Muscle of back (tissue), 3 donors: ENCODE measurements at regions not wholly inside any gene's neighbourhood (a gene's known extent, or its start where the extent isn't known, plus 50 kb on each side); places are given as distances from the start of the nearest gene placed in this dataset.
"Not testable (repeated sequence)": the region's sequence is repeated elsewhere in the genome, so short reads cannot be mapped to it uniquely, and the experiment has no call there.

Source experiments
- DNase-seq, 3 donors: peaks; one replicate each; pipeline versions ENCODE4 v3.0.0 to v3.0.0-alpha.2; 2013

DNA sequence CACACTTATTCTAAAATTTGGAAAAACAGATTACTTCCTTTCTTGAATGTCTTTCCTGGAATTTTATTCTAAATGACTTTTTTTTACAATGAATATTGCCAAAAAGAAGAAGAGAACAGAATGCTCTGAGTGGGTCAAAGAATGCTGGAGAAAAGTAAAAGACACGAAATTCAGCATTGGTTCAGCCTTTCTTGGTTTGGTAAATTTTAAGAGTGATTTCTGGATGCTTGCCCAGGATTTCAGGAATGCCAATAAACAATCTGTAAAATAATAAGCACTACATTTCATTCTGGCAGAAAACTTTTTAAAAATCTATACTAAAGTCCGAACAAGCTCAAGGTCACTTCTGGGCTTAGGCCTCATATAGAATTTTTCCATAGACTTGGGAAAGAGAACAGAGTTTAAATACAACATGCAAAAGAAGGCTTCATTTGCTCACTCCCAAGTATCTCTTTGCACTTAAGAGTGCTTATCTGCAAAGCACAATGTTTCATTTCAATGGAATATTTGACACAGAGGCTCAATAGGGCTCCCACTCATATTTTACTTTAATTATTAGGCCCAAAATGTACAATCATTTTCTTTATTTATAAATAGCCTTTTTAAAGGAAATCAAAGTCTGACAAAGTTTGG lies 359.5 kb upstream of the ANKRD30A start:
- DNase-seq: peak in 2 of 3 donors; percentile 9 to 51

GRCh38 chr10:36764823-36765222 lies 360.6 kb upstream of the ANKRD30A start:
- no peak for DNase-seq

DNA sequence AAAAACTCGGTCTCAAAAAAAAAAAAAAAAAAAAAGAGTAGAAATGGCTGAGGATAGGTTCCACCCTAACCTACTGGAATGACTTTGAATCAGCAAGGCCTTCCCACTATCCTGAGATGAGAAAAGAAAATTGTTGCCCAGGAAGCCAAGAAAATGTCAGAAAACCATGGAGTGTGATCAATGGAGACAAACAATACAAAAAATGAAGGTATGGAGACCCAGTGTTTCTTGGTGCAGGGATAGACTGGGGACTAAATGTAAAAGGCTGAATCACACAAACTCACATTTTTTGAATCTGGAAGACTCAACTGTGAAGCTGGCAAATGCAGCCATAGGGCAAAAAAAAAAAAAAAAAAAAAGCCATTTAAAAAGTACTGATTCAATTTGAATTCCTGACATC lies 364.3 kb upstream of the ANKRD30A start:
- no peak for DNase-seq

DNA sequence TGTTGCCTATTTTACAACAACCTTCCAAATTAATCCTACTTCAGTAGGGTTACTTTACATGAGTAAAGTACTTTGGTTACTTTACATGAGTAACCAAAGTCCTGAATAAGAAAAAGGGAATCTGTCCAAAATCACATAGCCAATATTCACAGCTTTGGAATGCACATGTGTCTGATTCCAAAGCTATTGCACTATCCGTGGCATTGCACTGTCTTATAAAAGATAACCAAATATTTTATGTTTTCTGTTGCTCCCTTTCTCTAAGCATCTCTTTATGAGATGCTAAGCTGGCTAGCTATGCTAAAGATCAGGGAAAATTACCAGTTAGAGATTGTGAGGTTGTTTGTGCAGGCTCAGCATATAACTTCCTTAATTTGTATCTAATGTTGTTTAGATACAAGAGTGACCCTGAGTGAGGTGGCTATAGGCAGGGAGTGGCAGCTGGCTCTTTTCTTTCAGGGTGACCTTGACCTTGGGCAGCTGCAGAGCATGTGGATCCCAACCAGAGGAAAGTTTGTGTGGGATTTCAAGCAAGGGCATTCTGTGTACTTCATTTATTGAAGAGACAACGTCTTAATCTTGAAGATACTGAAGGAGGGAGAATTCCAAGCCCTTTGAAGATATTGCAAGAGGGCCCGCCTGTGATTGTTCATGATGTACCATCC lies 366.1 kb upstream of the ANKRD30A start:
- peak in 2 of 3 donors; percentile 49 to 75 for DNase-seq

- no peak for DNase-seq
Measured at GRCh38 chr10:36748128-36748871, 377.1 kb upstream of the ANKRD30A start.

- DNase-seq: no peak
Measured at GRCh38 chr10:36739884-36740445, 385.4 kb upstream of the ANKRD30A start.

DNA sequence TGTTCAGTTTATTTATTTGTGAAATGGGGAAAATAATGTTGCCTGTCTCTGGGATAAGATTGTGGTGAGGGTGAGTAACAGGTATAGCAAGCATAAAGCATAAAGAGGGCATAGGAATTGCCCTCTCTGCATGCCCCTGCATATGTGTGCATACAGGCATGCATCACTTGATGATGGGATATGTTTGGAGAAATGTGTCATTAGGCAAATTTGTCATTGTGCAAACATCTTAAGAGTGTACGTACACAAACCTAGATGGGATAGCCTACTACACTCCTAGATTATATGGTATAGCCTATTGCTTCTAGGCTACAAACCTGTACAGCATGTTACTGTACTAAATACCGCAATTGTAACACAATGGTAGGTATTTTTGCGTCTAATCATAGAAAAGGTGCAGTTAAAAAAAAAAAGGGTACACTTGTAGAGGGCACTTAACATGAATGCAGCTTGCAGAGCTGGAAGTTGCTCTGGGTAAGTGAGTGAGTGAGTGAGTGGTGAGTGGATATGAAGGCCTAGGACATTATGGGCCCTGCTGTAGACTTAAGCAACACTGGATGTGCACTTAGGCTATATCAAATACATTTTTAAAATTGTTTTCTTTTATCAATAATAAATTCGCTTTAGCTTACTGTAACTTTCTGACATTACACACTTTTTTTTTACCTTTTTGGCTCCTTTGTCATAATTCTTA lies 386.5 kb upstream of the ANKRD30A start:
- no peak for DNase-seq

DNA sequence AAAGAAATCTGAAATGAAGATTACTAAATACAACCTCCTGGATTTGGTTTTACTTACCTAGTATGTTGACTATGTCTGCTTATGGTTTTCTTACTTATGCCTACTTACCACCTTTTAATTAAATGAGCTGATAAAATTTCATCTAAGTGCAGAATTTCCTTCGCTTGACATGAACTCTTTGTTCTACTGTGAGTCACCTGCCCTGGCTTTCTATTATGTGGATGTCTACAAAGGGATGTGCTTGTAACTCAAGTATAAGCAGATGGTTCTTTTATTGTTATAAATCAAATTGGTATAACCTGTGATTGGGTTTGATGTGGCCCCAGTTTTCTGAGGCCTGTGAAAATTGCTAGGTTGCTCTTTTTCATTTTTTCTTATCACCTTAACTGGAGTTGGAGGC lies 389.1 kb upstream of the ANKRD30A start:
- no peak for DNase-seq

DNA sequence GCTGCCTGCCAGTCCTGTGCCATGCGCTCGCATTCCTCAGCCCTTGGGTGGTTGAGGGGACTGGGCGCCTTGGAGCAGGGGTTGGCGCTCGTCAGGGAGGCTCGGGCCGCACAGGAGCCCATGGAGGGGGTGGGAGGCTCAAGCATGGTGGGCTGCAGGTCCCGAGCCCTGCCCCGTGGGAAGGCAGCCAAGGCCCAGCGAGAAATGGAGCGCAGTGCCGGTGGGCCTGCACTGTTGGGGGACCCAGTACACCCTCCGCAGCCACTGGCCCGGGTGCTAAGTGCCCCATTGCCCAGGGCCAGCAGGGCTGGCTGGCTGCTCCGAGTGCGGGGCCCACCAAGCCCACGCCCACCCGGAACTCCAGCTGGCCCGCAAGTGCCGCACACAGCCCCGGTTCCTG lies 390.8 kb upstream of the ANKRD30A start:
- DNase-seq: not testable (repeated sequence)

DNA sequence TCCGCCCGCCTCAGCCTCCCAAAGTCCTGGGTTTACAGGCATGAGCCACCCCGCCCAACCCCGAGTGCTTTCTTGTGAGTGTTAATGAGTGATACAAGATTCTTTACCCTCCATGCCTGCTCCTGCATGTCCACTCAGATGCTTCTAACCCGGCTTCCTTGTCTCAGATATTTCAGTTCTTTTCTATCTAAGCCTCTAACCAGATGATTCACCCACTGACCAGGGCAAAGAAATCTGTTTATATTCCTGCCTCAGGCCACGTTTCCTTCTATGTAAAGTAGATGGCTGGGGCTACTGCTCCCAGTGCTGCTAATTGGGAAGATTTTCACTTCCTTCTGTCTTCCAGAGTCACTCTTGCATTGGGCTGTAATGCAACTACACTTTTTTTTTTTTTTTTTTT lies 395.1 kb upstream of the ANKRD30A start:
- DNase-seq: no peak

GRCh38 chr10:36728626-36729025 lies 396.8 kb upstream of the ANKRD30A start:
- DNase-seq: no peak

DNA sequence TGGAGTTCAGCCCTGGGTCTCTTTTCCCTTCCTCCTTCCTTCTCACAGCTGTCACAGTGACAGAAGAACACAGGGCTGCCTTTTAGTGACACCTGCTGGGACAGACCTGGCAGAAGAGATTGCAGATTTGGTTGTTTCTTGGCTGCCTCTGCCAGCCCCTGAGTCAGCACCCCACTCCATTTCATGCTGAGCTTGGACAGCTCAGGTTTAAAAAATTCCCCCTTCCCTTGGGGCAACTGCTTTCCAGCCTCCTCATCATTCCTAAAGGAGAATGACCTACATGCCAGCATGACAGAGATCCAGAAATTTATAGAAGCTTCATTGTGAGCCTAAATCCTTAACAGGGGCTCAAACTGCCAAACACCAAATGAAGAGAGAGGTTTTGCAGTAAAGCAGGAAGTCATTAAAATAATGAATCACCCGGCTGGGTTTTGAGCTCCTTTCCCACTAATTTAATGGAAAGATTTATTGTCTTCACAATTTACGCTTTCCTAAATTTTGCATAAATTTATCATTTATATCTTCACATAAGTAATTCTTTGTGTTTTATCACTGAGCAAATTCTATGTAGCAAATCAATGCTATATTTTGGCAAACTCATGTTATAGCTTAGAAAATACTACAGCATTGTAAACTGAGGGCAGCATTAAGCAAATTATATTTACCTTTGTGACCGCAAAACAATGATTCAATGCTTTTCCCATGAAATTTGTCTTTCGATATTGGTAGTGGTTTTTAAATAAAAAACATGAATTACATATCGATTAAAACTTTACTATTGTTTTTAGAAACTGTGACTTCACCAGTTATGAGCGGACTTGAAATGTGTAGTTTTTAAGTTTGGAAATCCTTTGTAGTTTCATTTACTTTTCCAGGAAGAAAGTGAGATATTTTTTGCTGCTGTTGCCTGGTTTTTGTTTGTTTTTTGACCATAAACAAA lies 399.5 kb upstream of the ANKRD30A start:
- peak; percentile 80 to 90 (median 90) for DNase-seq

DNA sequence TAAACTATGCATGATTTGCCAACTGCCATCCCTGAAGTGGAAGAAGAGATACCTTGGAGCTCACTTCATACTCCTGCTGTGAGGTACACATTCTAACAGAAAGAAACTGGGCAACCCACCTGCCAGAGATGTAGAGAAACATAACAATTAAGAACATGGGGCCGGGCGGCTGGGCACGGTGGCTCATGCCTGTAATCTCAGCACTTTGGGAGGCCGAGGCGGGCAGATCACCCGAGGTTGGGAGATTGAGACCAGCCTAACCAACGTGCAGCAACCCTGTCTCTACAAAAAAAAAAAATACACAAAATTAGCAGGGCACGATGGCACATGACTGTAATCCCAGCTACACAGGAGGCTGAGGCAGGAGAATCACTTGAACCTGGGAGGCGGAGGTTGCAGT lies 402.6 kb upstream of the ANKRD30A start:
- DNase-seq: no peak

GRCh38 chr10:36721871-36722270 lies 403.5 kb upstream of the ANKRD30A start:
- peak in 1 of 3 donors; percentile 39 for DNase-seq

DNA sequence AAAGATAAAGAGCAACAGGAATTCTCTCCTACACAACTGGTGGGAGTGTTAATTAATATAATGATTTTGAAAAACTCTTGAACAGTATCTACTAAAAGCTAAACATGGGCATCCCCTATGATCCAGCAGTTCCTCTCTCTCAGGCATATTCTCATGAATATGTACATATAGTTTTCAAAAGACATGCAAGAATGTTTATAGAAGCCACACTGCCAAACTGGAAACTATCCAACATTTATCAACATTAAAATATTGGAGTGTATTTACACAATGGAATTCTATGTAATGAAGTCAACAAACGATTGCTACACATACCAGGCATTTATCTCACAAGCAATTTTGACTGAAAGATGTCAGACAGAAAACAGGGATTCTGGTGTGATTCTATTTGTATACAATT lies 404.5 kb upstream of the ANKRD30A start:
- DNase-seq: no peak

DNA sequence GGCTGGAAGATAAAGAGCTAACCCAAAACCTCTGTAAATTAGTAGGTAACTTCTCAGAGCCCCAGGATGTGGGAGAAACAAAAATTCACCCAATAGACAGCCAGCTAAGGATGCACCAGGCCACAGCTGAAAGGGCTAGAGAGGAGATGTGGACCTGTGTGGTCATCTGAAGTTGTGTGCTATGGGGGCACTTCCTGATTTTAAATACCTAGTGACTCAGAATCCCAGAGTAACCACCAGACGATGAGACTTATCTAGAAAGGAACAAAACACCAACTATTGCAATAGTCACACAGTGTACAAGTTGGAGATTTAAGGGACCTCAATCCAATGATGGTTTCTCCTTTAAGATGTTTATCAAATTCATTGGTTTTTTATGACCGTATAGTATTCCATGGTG lies 408.3 kb upstream of the ANKRD30A start:
- DNase-seq: no peak

- no peak for DNase-seq
Measured at GRCh38 chr10:36716291-36716690, 409.1 kb upstream of the ANKRD30A start.

- DNase-seq: no peak
Measured at GRCh38 chr10:36712695-36713094, 412.7 kb upstream of the ANKRD30A start.

GRCh38 chr10:36711361-36711760 lies 414.0 kb upstream of the ANKRD30A start:
- DNase-seq: no peak

- DNase-seq: no peak
Measured at GRCh38 chr10:36704124-36704523, 421.3 kb upstream of the ANKRD30A start.

DNA sequence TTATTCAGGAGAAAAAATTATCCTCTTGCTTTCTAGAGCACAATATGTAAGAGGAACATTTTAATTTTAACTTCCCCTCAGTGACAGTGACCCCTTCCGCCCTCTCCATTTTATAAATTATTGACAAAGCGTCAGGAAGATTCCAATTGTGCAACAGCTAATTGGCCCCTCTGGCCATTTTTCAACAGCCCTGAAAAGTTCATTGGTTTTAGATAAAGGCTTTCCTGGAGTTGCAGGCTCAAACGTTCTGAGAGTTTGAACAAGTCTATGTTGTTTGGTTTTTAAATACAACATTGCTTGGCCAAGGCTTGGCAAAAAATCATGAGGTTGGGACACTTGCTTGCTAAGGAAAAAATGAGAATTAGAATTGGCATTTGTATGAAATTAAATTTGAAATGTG lies 422.2 kb upstream of the ANKRD30A start:
- DNase-seq: no peak
